GM12875 (cell line): ENCODE measurements at regions not wholly inside any gene's neighbourhood (a gene's known extent, or its start where the extent isn't known, plus 50 kb on each side); places are given as distances from the start of the nearest gene placed in this dataset.

Experiments
- H3K4me3 ChIP-seq: one replicate; pipeline ENCODE4 v1.5.1; 2011; ENCODE audit warnings: low read depth, low read length, control low read depth
- CTCF ChIP-seq: IDR thresholded peaks from 2 replicates; pipeline ENCODE4 v1.5.1; 2011; ENCODE audit warnings: low read depth, mild to moderate bottlenecking, control low read depth, inconsistent platforms, low read length, moderate library complexity, borderline replicate concordance; ENCODE audit not compliant: insufficient read depth

- H3K4me3 ChIP-seq = no peak overlapping the region
- TF ChIP-seq CTCF = no peak
Observed at GRCh38 chr5:104299998-104300706, 737.6 kb upstream of the NUDT12 start.

GRCh38 chr5:104298518-104298917, 735.9 kb upstream of the NUDT12 start:
- no peak for TF ChIP-seq CTCF
- H3K4me3 ChIP-seq = no peak overlapping the region

GRCh38 chr5:104297076-104297475, 734.5 kb upstream of the NUDT12 start:
- TF ChIP-seq CTCF = no peak
- H3K4me3 ChIP-seq = no peak overlapping the region

GRCh38 chr5:104295991-104296390, 733.4 kb upstream of the NUDT12 start:
- TF ChIP-seq CTCF = no peak

GRCh38 chr5:104283136-104283535, 720.5 kb upstream of the NUDT12 start:
- no peak for TF ChIP-seq CTCF
- no peak overlapping the region for H3K4me3 ChIP-seq

More at GRCh38 chr5:104295991-104296390, 733.4 kb upstream of the NUDT12 start:
- H3K4me3 ChIP-seq = no peak overlapping the region

GRCh38 chr5:104273725-104274124, 711.1 kb upstream of the NUDT12 start:
- H3K4me3 ChIP-seq = no peak overlapping the region
- no peak for TF ChIP-seq CTCF

- no peak for TF ChIP-seq CTCF
- H3K4me3 ChIP-seq = no peak overlapping the region
Observed at GRCh38 chr5:104267320-104268015, 704.9 kb upstream of the NUDT12 start.
